DOHH2 (cell line): ENCODE measurements at regions not wholly inside any gene's neighbourhood (a gene's known extent, or its start where the extent isn't known, plus 50 kb on each side); places are given as distances from the start of the nearest gene placed in this dataset.

ENCODE experiments used
- EZH2phosphoT487 ChIP-seq: fragments of 200-600 bp; sonication (generic); IDR thresholded peaks from 2 replicates; pipeline ENCODE4 v1.6.1; 2017; ENCODE audit warnings: borderline replicate concordance, mild to moderate bottlenecking, antibody characterized with exemption, low read length, moderate library complexity, mixed read lengths
- TF ChIP-seq, protein P1 (sequence below): fragments of 200-600 bp; sonication (generic); IDR thresholded peaks from one replicate; pipeline ENCODE4 v1.5.1; 2014; ENCODE audit warnings: antibody characterized with exemption, mild to moderate bottlenecking, low read depth, low read length; ENCODE audit not compliant: poor library complexity, severe bottlenecking

GRCh38 chr2:62406573-62407043, 99.4 kb downstream of the TMEM17 start:
- TF ChIP-seq, protein P1, sequence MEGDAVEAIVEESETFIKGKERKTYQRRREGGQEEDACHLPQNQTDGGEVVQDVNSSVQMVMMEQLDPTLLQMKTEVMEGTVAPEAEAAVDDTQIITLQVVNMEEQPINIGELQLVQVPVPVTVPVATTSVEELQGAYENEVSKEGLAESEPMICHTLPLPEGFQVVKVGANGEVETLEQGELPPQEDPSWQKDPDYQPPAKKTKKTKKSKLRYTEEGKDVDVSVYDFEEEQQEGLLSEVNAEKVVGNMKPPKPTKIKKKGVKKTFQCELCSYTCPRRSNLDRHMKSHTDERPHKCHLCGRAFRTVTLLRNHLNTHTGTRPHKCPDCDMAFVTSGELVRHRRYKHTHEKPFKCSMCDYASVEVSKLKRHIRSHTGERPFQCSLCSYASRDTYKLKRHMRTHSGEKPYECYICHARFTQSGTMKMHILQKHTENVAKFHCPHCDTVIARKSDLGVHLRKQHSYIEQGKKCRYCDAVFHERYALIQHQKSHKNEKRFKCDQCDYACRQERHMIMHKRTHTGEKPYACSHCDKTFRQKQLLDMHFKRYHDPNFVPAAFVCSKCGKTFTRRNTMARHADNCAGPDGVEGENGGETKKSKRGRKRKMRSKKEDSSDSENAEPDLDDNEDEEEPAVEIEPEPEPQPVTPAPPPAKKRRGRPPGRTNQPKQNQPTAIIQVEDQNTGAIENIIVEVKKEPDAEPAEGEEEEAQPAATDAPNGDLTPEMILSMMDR, result no peak
- TF ChIP-seq EZH2phosphoT487, result no peak
